GM12864 (cell line): ENCODE measurements at regions not wholly inside any gene's neighbourhood (a gene's known extent, or its start where the extent isn't known, plus 50 kb on each side); places are given as distances from the start of the nearest gene placed in this dataset.

Experiments used
- DNase-seq: peaks from one replicate; pipeline ENCODE4 v3.0.0-alpha.2; 2011; ENCODE audit warnings: low read depth
- H3K4me3 ChIP-seq: 2 replicates; pipeline ENCODE4 v1.5.1; 2011; ENCODE audit warnings: mild to moderate bottlenecking, low read depth, low read length, control low read depth
- TF ChIP-seq, protein P1 (sequence below): IDR thresholded peaks from 2 replicates; pipeline ENCODE4 v1.5.1; 2011; ENCODE audit warnings: low read depth, mild to moderate bottlenecking, moderate library complexity, low read length, control low read depth, inconsistent platforms; ENCODE audit errors: missing control alignments

DNA sequence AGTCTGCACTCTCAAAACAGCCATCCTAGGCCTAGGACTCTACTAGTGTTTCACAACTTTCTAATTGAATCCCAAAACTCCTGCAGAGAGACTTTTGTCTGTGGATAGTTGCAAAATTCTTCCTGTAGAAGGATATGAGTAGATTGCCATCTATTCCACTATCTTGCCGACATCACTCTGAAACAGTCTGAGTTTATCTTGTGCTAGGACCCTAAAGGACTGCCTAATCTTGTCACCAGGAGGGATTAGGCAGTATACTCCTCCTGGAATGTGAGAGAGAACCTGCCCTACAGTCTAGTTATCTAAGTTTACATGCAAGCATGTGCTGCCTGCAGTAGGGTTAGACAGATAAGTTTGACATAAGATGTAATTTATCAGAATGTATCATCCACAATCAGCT is 1646.6 kb upstream of the PCDH7 start:
- DNase-seq, result no peak
- TF ChIP-seq, protein P1, sequence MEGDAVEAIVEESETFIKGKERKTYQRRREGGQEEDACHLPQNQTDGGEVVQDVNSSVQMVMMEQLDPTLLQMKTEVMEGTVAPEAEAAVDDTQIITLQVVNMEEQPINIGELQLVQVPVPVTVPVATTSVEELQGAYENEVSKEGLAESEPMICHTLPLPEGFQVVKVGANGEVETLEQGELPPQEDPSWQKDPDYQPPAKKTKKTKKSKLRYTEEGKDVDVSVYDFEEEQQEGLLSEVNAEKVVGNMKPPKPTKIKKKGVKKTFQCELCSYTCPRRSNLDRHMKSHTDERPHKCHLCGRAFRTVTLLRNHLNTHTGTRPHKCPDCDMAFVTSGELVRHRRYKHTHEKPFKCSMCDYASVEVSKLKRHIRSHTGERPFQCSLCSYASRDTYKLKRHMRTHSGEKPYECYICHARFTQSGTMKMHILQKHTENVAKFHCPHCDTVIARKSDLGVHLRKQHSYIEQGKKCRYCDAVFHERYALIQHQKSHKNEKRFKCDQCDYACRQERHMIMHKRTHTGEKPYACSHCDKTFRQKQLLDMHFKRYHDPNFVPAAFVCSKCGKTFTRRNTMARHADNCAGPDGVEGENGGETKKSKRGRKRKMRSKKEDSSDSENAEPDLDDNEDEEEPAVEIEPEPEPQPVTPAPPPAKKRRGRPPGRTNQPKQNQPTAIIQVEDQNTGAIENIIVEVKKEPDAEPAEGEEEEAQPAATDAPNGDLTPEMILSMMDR, result no peak
- H3K4me3 ChIP-seq, result no peak overlapping the region

DNA sequence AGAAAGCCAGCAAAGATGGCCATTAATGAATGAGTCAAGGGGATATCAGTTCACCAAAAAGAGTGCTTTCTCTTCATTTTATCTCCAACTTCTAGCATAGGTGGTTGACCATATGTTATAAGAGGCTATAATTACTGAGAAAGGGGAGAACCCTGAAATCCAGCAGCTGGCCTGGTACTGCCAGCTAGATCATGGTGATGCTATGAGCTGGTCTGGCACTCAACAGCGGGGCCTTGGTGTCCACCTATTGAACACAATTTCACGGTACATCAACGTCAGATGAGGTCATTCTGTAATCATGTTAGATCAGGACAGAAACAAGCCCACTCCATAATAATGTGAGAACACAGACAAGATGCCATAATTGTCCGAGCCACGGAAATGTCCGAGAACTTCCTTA is 1644.8 kb upstream of the PCDH7 start:
- no peak overlapping the region for H3K4me3 ChIP-seq
- TF ChIP-seq, protein P1, result no peak
- DNase-seq, result no peak

DNA sequence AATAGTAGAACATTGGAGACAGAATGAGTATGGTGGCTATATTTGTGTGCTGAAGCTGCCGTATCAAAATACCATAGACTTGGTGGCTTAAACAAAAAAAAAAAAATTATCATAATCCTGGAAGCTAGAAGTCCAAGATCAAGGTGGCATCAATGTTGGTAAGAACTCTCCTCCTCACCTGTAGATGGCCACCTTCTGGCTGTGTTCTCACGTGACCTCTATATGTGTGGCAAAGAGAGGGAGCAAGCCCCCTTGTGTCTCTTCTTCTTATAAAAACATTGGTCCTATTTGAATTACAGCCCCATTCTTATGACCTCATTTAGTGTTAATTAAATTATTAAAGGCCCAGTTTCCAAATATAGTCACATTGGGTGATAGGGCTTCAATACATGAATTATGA is 1640.9 kb upstream of the PCDH7 start:
- no peak for DNase-seq
- TF ChIP-seq, protein P1, result no peak
- no peak overlapping the region for H3K4me3 ChIP-seq

DNA sequence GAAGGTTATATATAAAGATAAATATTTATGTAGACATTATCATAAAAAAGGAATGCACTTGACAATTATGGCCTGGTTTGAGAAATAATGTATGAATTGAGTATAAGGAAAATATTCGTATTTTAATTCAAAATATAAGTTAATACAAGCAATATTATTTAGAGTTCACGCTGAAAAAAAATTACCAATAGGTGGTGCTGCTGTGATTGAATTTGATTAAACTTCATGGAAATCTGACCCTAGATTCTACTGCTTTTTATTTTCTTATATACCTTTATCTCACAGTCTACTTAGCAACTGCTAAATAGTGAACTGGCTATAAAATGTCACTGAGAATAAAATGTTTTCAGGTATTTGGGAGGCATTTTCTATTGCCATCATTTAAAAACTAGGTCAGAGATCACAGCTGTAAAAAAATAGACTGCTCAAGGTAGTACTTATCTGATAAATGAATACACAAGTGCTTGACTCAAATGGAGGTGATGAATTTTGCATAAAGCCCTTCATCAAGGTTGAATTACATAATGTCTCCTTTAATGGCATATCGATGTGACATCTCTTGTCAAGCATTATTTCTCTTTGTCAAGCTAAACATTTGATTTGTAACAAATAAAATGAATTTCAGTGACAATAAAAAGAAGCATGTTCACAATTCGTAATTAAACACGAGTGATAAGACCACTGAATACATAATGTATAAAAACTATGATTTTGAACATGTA is 1638.8 kb upstream of the PCDH7 start:
- H3K4me3 ChIP-seq, result no peak overlapping the region
- TF ChIP-seq, protein P1, result no peak
- DNase-seq, result no peak

DNA sequence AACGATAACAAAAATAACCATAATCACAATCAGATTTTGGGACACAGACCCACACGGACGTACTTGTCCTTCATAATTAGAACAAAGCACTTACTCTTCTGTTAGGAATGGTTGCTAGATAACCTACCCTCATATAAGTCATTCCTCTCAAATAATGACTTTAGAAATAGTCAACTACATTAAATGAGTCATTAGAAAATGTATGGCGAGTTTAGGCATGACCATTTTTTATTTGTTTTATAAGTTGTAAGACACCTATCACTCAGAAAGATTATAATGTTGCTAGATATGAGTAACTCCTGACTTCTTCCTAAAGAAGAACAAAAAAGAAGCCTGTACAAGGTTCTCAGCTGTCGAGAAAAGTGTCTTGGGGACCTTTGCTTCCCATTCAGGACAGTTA is 1637.5 kb upstream of the PCDH7 start:
- TF ChIP-seq, protein P1, result no peak
- H3K4me3 ChIP-seq, result no peak overlapping the region
- DNase-seq, result no peak

DNA sequence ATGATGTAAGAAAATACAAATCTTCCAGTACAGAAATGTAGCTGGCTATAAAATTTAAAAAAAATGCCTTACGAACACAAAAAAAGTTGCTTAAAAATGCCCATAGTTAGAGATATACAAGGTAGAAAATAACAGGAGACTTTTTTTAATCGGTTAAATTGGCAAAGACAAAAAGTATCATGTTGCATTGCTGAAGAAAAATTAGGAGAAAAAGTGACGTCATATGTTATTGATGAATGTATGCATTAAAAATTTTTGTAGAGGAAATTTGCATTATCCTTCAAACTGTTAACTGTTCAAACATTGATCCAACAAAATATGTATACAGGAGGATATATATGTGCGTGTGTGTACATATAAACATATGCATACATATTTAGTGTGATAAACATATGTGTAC is 1634.4 kb upstream of the PCDH7 start:
- DNase-seq, result no peak
- TF ChIP-seq, protein P1, result no peak
- no peak overlapping the region for H3K4me3 ChIP-seq

DNA sequence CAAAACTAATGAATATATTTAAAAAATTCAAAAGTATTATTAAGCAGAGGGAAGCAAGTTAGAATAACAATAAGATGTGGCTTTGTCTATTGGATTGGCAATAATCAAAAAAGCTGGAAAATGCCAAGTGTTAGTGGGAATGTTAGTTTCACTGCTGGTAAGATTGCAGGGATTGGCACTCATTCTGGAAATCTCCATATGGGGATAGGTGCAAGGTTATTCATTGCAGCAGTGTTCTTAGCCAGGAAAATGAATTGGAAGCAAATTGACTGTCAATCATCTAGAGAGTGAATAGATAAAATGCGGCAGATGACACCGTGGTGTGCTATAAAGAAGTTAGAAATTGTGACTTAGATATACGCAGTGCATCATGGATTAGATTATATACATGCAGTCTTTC is 1615.5 kb upstream of the PCDH7 start:
- no peak for DNase-seq
- TF ChIP-seq, protein P1, result no peak
- no peak overlapping the region for H3K4me3 ChIP-seq
